Stimulated activated CD8-positive, alpha-beta memory T cell treated with anti-CD3 and anti-CD28 coated beads, Interleukin-7, amount 100 ng/mL, for 4 hours (primary cell): ENCODE measurements at regions not wholly inside any gene's neighbourhood (a gene's known extent, or its start where the extent isn't known, plus 50 kb on each side); places are given as distances from the start of the nearest gene placed in this dataset.
"Not testable (repeated sequence)": the region's sequence is repeated elsewhere in the genome, so short reads cannot be mapped to it uniquely, and the experiment has no call there.

Experiments
- DNase-seq, 2 donors: peaks; one replicate each; pipeline ENCODE4 v3.0.0-alpha.2; 2020; ENCODE audit warnings: low read depth in 2 of 2

DNA sequence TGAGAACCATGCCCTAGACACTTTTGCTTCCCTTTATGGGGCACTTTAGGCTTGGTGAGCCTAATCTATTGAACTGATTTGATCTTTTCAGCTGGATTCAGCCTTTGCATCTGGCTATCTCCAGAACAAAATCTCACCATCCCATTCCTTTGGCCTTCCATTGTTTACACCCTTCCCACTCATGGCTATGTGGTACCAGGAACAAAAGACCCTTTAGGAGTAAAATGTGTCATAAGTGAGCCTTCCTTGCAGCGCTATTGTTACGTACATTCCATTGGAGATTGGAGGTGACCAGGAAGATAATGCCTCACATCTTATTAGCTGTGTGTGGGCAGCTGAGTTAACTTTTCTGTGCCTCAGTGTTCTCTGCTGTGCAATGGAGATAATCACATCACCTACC is 188.4 kb downstream of the SATB1 start:
- no peak for DNase-seq

GRCh38 chr3:18234717-18235335 is 190.3 kb downstream of the SATB1 start:
- DNase-seq = no peak

DNA sequence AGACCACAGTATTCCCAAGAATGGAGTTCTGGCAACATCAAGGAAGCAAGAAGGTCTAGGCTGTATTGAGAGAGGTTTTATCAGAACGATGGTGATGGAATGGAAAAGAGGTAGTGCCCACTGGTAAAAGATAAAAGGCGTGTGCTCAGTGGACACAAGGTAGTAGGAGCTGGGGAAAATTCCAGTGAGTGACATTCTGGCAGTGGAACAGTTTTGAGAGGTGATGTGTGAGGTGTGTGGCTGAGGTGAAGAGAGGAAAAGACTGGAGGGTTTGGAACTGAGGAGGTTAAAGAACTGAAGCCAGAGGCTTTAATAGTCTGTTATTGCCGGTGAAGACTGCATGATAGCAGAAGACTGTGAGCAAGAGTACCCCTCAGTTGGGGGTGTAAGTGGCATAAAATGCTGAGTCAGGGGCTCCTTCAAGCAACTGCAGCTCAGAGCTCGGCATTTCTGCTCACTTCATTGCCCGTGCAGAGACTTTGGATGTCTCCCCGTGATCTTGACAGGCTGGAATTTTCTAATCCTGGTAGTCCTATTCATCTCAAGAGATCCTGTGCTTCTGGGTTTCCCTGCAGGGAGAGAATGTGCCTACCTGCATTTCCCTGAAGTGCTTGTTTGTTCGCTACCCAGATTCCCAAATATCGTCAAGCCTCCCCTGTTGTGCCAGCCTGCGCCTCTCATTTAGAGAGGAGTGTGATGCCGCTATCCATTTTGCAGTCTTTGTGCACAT is 191.0 kb downstream of the SATB1 start:
- DNase-seq = no peak

DNA sequence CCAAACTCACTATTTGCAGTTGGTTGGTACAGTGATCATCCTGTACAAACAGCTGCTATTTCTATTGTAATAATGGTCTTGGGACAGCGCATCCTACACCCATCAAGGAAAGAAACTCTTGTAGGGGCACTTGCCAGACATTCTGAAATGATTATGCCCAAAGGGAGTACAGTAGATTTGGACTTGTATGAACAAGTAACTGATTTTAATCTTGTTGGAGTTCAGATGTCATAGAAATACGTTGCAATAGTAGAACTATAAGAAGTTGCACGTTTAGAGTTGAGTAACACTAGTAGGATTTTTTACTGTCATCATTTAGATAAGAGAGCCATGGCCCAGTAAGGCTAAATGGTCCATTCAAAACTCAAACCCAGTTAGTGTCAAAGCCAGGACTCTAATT is 192.8 kb downstream of the SATB1 start:
- DNase-seq = no peak

- no peak for DNase-seq
These were observed 197.1 kb downstream of the SATB1 start for GRCh38 chr3:18228060-18228459.

GRCh38 chr3:18225709-18226108 is 199.4 kb downstream of the SATB1 start:
- DNase-seq = no peak

DNA sequence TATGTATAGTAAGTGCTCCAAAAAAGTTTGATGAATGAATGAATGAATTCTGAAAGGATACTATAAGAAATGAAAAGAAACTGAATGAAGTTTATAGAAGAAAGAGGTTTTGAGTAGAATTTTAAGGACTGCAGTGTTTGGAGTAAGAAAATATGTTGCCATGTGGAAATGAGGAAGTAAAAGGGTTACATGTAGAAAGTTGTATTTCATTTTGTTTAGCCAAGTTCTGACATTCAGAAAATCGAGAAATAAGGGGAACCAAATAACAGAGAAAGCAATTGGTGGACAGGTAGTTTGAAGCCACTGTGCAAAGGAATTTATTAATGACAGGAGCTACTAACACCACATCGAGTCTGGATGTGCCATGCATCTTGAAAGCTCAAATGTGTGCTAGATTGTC is 200.7 kb downstream of the SATB1 start:
- DNase-seq = no peak

DNA sequence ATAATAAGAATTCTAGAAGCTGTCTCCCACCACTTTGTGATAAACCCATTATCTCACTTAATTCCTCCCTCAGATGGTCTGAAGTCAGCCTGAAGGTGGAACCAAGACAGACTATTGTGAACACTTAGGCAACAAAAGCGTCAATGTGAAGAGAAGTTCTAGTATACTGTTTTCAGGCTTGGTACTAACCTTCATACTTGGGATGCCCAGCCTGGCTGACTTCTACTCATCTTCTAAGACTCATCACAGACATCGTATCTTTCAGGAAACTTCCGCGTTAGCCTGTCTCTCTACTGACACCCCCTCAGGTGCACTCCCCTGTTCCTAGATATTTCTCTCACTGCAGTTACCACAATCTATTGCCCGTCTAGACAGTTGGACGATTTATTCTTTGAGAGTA is 201.2 kb downstream of the SATB1 start:
- no peak for DNase-seq

DNA sequence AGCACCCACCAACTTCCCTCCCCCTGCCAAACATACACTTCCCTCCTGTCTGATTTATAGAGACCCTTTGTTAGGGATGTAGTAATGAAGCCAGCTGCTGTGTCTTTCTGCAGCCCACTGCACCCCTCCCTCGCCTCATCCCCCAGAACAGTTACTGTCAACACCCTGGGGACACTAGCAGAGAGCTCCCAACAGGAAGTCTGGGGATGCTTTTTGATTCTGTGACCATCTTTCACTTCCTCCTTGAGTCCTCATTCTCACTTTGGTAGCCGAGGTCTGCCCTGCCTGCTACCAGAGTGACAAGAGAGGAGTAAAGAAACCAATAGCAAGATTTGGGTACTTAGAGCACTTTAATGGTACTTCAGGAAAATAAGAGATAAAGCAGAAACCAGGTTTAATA is 201.6 kb downstream of the SATB1 start:
- DNase-seq = no peak

DNA sequence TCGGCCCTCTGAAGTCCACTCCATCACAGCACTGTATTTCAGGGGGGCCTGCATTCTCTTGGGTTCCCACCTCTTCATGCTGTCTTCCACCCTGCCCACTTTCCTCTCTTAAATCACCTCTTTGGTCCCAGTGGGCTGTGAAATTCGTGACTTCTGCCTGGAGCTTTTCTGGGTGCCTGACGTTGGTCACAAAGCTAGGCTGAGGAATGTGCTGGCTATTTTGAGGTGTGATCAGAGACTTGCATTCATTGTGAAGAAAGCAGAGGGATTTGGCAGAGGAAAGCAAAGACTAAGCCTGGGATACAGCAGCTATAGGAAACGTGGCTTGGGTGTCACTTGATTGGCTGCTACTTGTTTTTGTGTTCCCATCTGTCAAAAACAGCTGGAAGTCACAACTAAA is 202.5 kb downstream of the SATB1 start:
- DNase-seq = no peak

DNA sequence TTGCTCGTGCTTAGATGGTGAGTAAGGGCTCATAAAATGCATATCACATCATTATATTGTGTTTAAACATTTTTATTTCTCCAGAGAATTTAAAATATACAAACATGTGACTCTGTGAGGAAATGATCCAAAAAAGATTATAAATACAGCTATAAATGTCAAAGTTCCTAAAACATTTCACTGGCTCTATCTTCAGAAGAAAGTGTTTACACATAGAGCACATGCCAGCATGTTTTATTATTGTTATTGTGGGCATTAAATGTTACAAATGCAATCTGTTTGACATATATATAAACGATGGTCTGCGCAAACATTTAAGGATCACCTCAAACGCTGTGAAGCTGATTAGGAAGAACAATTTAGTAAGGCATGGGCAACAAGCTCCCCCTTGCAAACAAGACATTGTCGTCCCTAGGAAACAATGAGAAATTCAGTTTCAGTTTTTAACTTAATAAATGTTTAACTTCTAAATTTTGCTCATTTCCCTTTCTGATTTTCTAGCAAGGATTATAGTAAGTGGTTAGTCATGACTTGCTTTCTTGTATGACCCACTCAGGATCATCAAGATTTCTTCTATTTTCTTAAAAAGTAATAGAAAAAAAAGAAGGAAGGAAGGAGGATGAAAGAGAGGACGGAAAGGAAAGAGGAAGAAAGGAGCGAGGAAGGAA is 207.5 kb downstream of the SATB1 start:
- DNase-seq = no peak

GRCh38 chr3:18216996-18217395 is 208.1 kb downstream of the SATB1 start:
- DNase-seq = no peak

- DNase-seq = no peak
These were observed 209.5 kb downstream of the SATB1 start for GRCh38 chr3:18215639-18216038.

DNA sequence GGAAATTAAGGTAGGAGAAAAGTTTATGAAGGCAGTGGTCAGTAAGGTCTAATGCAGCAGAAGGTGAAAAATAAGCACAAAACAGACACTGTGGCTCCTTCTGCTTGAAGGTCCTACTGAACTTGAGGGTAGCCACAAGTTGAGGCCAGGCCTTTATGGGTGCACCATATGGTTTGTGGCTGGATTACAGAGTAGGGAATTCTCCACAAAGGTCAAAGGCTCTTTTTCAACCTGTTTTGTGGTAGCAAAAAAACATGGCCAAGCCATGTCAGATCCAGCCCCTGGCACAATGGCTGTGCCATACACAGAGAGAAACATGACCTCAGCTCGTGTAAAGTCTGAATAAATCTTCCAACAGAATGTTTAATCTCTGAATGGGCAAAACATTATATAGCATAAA is 214.0 kb downstream of the SATB1 start:
- DNase-seq = no peak

- no peak for DNase-seq
These were observed 216.3 kb downstream of the SATB1 start for GRCh38 chr3:18208856-18209255.

DNA sequence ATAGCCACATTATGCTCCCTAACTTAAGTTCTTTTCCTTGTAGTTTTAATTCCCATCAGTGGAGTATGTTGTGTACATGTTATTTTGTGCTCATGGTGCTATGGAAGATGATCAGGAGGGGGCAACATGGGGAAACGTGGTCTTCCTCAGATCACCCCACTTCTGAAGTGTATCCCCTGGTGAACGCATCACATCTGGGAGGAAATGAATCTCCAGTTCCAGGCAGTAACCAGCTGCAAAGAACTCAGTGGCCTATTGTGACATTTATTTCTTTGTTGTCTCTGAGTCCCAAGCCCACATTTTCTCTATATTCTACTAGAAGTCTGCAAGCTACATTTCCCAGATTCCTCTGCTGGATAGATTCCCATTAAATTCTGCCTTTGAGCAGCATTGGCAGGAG is 217.0 kb downstream of the SATB1 start:
- DNase-seq = no peak

DNA sequence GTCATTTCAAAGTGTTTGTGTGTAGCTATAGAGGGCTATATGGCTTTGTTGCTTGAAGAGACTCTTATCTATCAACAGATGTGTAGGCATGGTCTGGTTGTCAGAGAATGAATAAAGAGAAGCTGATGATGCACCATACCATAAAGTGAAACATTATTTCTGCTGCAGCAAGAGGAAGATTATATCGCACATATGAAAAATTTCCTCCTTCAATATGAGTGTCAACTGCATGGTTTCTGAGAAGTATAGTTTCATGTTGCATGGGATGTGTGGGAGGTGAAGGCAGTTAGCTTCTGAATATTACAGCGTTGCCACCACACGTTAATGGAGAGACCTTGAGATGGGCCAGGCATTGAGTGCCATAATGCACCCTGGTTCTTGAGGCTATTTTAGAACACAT is 217.9 kb downstream of the SATB1 start:
- no peak for DNase-seq

DNA sequence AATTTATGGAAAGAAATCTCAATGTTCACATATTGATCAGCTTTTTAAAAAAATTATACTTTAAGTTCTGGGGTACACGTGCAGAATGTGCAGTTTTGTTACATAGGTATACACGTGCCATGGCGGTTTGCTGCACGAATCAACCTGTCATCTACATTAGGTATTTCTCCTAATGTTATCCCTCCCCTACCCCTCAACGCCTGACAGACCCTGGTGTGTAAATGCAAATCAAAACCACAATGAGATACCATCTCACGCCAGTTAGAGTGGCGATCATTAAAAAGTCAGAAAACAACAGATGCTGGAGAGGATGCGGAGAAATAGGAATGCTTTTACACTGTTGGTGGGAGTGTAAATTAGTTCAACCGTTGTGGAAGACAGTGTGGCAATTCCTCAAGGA is 219.4 kb downstream of the SATB1 start:
- not testable (repeated sequence) for DNase-seq

DNA sequence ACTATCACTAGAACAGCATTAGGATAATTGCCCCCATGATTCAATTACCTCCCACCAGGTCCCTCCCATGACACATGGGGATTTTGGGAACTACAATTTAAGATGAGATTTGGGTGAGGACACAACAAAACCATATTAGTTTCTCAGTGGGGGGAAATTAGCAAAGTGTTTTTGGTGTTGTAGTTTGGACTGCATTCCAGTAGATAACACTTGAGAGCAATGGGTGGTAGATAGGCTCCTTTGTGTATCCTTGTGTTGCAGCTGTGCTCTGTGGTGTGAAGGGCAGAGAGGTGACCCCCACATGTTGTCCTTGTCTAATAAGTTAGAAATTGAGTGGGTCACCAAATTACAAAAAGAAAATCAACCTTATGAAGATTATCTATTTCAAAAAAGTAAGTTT is 223.8 kb downstream of the SATB1 start:
- DNase-seq = no peak

GRCh38 chr3:18199757-18200156 is 225.4 kb downstream of the SATB1 start:
- no peak for DNase-seq

GRCh38 chr3:18195836-18196235 is 229.3 kb downstream of the SATB1 start:
- no peak for DNase-seq

DNA sequence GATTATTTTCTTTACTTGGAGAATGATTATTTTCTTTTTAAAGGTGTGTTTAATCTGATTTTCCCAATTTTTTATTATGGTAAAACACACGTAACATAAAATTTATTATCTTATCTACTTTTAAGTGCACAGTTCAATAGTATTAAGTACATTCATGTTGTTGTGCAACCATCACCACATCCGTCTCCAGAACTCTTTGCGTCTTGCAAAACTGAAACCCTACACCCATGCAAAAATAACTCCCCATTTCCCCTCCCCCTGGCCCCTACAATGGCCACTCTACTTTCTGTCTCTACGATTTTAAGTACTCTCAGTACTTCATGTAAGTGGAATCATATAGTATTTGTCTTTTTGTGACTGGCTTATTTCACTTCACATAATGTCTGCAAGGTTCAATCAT is 230.7 kb downstream of the SATB1 start:
- no peak for DNase-seq

DNA sequence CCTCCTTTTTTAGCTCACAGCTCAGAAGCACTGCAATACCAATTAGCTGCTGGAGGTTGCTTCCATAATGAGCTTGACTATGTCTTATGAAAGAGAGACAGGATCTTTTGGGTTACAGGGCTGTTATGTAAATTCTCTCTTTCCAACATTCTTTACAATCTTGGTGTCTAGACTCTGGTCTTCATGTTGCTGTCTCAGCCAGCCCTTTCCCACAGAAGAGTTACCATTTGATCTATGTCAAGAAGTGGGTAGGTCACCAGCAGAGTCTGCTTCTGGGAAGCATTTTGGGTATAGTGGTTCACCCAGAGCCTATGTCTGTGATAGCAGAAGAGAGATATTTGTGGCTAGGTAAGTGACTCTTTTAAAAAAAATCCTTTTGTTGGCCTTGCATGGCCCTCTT is 234.5 kb downstream of the SATB1 start:
- DNase-seq = no peak
